Peyer's patch (tissue), 4 donors: ENCODE measurements at regions not wholly inside any gene's neighbourhood (a gene's known extent, or its start where the extent isn't known, plus 50 kb on each side); places are given as distances from the start of the nearest gene placed in this dataset.

Experiments
- CTCF ChIP-seq, 6 experiments: fragments of 450-650 bp in 4 of 6; fragments of 200-600 bp in 2 of 6; sonication (generic) in 1 of 6; IDR thresholded peaks; one replicate each; pipeline ENCODE4 v1.5.1; 2017 to 2019; ENCODE audit warnings: antibody characterized with exemption in 6 of 6, mild to moderate bottlenecking in 3 of 6, moderate library complexity in 1 of 6
- POLR2A ChIP-seq, 2 donors: fragments of 450-650 bp; IDR thresholded peaks; one replicate each; pipeline ENCODE4 v1.5.1; 2017; ENCODE audit warnings: antibody characterized with exemption in 2 of 2, mild to moderate bottlenecking in 2 of 2, moderate library complexity in 2 of 2

DNA sequence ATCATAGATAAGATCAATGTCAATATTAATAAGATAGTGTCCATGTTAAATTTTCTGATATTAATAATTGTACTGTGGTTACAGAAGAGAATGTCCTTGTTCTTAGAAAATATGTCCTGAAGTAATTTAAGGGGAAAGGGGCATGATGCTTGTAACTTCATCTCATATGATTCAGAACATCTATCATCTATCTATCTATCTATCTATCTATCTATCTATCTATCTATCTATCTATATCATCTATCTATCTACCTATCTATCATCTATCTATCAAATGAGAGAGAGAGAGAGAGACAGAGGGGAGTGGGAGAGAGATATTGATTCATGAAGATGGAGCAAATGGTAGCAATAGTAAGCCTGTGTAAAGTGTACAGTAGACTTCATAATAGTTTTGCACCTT is 124.8 kb upstream of the FAT1 start:
- TF ChIP-seq CTCF (IDR thresholded peaks at IDR 0.05), result no peak
- no peak for TF ChIP-seq POLR2A (IDR thresholded peaks at IDR 0.05)
